Lower lobe of right lung (tissue), 2 donors: ENCODE measurements at regions not wholly inside any gene's neighbourhood (a gene's known extent, or its start where the extent isn't known, plus 50 kb on each side); places are given as distances from the start of the nearest gene placed in this dataset.

ENCODE experiments used
- ATAC-seq, 2 donors: fragments of 200-7000 bp; cut with Tn5 transposase; one replicate each; pipeline ENCODE4 v1.9.1; 2020 to 2022; ENCODE audit warnings: mild to moderate bottlenecking in 2 of 2, moderate library complexity in 2 of 2
- DNase-seq: peaks from one replicate; pipeline ENCODE4 v3.0.0-alpha.2; 2020
- H3K27ac ChIP-seq: fragments of 200-600 bp; one replicate; pipeline ENCODE4 v1.8.0; 2022
- H3K27me3 ChIP-seq: fragments of 200-600 bp; one replicate; pipeline ENCODE4 v1.8.0; 2022; ENCODE audit warnings: low read depth
- H3K36me3 ChIP-seq: fragments of 200-600 bp; one replicate; pipeline ENCODE4 v1.8.0; 2022; ENCODE audit warnings: mild to moderate bottlenecking
- H3K4me1 ChIP-seq: fragments of 200-600 bp; one replicate; pipeline ENCODE4 v1.8.0; 2022
- H3K4me3 ChIP-seq: fragments of 200-600 bp; one replicate; pipeline ENCODE4 v1.8.0; 2022; ENCODE audit warnings: mild to moderate bottlenecking
- H3K9me3 ChIP-seq: fragments of 200-600 bp; one replicate; pipeline ENCODE4 v1.8.0; 2022
- intact Hi-C: fragments of 100-400 bp; cut with DNase I; formaldehyde crosslinking; loops from one replicate; pipeline ENCODE4 v1.11.0; 2022
- TF ChIP-seq, protein P1 (sequence below): fragments of 200-600 bp; IDR thresholded peaks from one replicate; pipeline ENCODE4 v1.8.0; 2022; ENCODE audit warnings: antibody characterized with exemption, mild to moderate bottlenecking
- donor health status: DM: no; HTN: yes; CAD: no; lungs with severe emphysema.

DNA sequence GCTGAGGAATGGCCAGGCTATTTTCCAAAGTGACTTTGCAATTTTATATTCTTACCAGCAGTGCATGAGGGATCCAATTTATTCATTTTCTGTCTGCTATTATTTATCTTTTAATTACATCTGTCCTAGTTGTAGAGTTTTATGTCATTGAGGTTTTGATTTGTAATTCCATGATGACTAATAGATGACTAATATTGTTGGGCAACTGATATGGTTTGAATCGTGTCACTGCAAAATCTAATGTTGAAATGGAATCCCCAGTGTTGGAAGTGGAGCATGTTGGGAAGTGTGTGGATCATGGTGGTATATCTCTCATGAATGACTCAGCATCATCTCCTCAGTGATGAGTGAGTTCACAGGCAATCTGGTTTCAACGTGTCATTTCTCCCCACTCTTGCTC, 201.5 kb downstream of the TBX22 start:
- no peak for ATAC-seq
- H3K4me3 ChIP-seq, result no peak overlapping the region
- intact Hi-C loops, result no loop called here
- TF ChIP-seq, protein P1, sequence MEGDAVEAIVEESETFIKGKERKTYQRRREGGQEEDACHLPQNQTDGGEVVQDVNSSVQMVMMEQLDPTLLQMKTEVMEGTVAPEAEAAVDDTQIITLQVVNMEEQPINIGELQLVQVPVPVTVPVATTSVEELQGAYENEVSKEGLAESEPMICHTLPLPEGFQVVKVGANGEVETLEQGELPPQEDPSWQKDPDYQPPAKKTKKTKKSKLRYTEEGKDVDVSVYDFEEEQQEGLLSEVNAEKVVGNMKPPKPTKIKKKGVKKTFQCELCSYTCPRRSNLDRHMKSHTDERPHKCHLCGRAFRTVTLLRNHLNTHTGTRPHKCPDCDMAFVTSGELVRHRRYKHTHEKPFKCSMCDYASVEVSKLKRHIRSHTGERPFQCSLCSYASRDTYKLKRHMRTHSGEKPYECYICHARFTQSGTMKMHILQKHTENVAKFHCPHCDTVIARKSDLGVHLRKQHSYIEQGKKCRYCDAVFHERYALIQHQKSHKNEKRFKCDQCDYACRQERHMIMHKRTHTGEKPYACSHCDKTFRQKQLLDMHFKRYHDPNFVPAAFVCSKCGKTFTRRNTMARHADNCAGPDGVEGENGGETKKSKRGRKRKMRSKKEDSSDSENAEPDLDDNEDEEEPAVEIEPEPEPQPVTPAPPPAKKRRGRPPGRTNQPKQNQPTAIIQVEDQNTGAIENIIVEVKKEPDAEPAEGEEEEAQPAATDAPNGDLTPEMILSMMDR, result no peak
- H3K4me1 ChIP-seq, result no peaks in the 10 kb centered on the region
- no peak for DNase-seq
- no peak overlapping the region for H3K27ac ChIP-seq
- no peaks in the 10 kb centered on the region for H3K9me3 ChIP-seq
- no peaks in the 10 kb centered on the region for H3K36me3 ChIP-seq
- H3K27me3 ChIP-seq, result no peaks in the 10 kb centered on the region

DNA sequence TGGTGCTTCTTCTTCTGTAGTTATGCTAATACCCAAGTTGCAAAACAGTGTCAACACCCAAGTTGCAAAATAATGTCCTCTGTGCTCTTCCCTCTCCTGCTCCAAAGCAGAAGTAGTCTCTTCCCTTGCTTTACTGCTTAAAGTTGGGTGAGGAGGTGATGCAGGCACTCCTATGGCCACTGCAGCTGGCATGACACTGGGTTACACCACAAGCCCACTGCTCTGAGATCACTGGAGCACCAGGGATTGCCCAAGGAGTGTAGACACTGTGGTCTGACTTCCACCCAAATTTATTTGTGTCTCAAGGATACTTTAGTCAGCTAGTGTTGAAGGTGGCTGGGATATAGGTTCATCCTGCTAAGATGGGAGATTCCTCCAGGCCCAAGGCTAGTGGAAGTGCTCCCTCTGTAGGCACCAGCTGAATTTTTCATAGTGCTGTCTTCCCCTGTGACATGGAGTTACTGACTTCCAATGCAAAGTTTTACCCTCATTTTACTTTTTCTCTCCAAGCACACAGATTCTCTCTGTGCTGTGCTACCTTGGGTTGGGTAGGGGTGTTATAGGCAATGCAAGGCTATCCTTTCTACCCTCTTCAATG, 196.2 kb upstream of the TENT5D start:
- Histone ChIP-seq H3K27ac (no peak overlapping the region), H3K36me3 (no peaks in the 10 kb centered on the region), H3K4me3 (no peak overlapping the region), H3K9me3 (no peaks in the 10 kb centered on the region), H3K27me3 (no peaks in the 10 kb centered on the region), H3K4me1 (no peaks in the 10 kb centered on the region)
- ATAC-seq, result peak; percentile 47 to 61
- intact Hi-C loops, result no loop called here
- TF ChIP-seq, protein P1, result no peak
- no peak for DNase-seq

DNA sequence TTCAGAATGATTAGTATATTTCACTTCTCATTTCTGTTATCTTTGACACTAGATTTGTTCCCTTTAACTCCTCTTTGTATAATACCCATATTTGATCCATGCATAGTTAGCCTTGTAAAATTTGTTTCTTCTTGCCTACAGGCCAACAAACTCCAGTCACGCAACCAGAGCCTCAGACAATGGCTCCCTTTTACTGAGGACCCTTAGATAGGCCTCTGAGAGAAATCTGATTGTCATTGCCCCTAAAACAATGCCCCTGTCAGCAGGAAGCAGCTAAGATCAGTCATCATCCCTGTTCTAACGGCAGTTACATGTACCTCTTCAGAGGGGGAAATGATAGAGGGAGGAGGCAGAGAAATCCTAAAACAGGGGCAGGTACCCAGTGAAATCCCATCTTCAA, 190.6 kb upstream of the TENT5D start:
- no peaks in the 10 kb centered on the region for H3K9me3 ChIP-seq
- H3K27ac ChIP-seq, result no peak overlapping the region
- TF ChIP-seq, protein P1, result no peak
- no peak for ATAC-seq
- no peak overlapping the region for H3K4me3 ChIP-seq
- intact Hi-C loops, result no loop called here
- no peaks in the 10 kb centered on the region for H3K27me3 ChIP-seq
- no peaks in the 10 kb centered on the region for H3K4me1 ChIP-seq
- DNase-seq, result no peak
- H3K36me3 ChIP-seq, result no peaks in the 10 kb centered on the region

DNA sequence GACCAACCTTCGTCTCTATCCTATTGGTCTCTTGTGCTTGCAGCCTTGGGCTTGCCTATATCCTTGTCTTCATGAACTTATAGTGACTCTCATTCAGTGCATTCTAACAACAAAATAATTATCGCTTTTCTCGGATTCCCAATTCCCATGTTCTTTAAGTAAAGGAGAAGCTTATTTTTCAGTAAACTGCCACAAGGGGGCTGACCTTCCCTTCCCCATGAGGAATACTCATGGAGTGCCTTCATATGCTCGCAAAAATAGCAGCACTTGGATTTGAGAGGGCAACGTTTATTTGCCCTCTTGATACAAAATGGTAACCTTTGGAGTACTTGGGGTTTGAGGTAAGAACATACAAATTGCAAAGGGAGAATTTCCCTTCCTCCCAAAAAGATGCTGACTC, 183.2 kb upstream of the TENT5D start:
- no peak for ATAC-seq
- Histone ChIP-seq H3K27me3 (no peaks in the 10 kb centered on the region), H3K27ac (no peak overlapping the region), H3K4me1 (no peaks in the 10 kb centered on the region), H3K36me3 (no peaks in the 10 kb centered on the region), H3K9me3 (no peaks in the 10 kb centered on the region), H3K4me3 (no peak overlapping the region)
- DNase-seq, result no peak
- TF ChIP-seq, protein P1, result no peak
- intact Hi-C loops, result no loop called here

DNA sequence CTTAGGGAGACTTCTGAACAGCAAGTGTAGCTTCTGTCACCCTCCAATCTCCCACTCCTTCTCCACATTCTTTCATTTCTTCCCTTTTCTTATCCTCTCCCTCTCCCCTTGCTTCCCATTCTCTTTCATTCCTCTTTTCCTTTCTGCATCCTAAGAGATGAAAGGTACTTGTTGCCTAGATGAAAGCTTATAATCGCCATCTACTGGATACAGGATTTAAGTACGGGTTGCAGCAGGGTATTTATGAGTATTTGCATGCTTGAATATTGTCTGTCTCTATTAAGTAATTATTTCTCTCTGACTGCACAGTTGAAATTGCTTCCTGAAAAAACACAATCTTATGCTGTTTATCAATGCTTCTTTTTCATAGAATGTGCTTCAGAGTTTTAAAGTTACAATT, 174.0 kb upstream of the TENT5D start:
- no peak overlapping the region for H3K27ac ChIP-seq
- DNase-seq, result no peak
- no peaks in the 10 kb centered on the region for H3K36me3 ChIP-seq
- no peak for ATAC-seq
- TF ChIP-seq, protein P1, result no peak
- intact Hi-C loops, result no loop called here
- no peaks in the 10 kb centered on the region for H3K9me3 ChIP-seq
- H3K27me3 ChIP-seq, result no peaks in the 10 kb centered on the region
- H3K4me1 ChIP-seq, result no peaks in the 10 kb centered on the region
- no peak overlapping the region for H3K4me3 ChIP-seq

DNA sequence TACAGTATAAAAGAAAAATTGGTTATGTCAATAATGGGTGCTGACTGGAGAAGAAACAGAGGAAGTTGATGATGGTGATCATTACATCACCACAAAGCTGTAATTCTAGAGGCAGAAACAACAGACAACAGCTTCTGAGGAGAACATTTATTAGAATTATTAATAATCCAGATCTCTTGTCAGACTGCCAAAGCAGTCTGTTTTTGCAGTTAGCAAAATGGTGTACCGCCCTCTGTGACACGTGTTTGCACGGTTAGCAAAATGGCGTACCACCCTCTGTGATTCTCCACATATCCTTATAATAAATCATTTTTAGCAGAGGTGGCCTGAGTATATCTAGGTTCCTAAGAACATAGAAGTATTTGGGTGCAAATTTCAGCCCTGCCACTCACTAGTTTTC, 154.0 kb upstream of the TENT5D start:
- intact Hi-C loops, result no loop called here
- TF ChIP-seq, protein P1, result no peak
- Histone ChIP-seq H3K27me3 (no peaks in the 10 kb centered on the region), H3K9me3 (no peaks in the 10 kb centered on the region), H3K27ac (no peak overlapping the region), H3K4me1 (no peaks in the 10 kb centered on the region), H3K4me3 (no peak overlapping the region), H3K36me3 (no peaks in the 10 kb centered on the region)
- DNase-seq (no peak), ATAC-seq (no peak)
